Tibial nerve (tissue), 3 donors: ENCODE measurements at regions not wholly inside any gene's neighbourhood (a gene's known extent, or its start where the extent isn't known, plus 50 kb on each side); places are given as distances from the start of the nearest gene placed in this dataset.

Source experiments
- POLR2A ChIP-seq, 2 donors: fragments of 450-650 bp; IDR thresholded peaks; one replicate each; pipeline ENCODE4 v1.6.1; 2017; ENCODE audit warnings: antibody characterized with exemption in 2 of 2, mild to moderate bottlenecking in 2 of 2, moderate library complexity in 2 of 2
- TF ChIP-seq, protein P1 (sequence below), 5 experiments: fragments of 200-600 bp in 3 of 5; fragments of 450-650 bp in 2 of 5; sonication (generic) in 3 of 5; IDR thresholded peaks; one replicate each; pipeline ENCODE4 v1.5.1; 2016 to 2019; ENCODE audit warnings: antibody characterized with exemption in 5 of 5, mild to moderate bottlenecking in 3 of 5, moderate library complexity in 2 of 5

DNA sequence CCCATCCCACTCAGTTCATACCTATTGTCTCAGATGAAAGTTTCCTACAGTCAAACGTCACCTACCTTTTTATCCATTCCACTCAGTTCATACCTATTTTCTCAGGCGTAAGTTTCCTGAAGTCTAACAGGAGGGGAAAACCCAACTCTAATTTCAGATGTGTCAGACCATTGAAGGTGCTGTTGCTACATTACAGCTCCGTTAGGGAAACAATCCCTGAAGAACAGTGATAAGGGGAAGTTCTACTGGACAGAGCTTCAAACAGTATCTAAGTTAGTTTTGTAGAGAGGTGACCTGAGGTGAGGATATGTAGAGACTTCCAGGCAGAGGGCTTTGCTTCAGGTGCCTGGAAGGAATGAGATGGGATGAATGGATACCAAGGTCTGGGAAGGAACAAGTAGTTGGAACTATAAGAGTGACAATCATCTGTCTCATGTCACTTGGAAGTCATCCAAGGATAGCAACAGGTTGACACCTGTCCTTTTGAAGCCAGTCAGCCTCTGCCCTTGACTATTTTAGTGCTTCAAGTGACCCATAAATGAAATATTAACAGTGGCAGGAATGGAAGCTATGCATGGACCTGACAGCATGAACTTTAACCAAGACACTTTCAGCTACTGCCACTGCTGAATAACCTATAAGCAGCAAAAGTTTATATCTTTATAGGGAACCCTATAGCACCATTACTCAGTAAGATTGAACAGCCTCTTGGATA, 191.6 kb upstream of the MOCS1 start:
- TF ChIP-seq, protein P1, sequence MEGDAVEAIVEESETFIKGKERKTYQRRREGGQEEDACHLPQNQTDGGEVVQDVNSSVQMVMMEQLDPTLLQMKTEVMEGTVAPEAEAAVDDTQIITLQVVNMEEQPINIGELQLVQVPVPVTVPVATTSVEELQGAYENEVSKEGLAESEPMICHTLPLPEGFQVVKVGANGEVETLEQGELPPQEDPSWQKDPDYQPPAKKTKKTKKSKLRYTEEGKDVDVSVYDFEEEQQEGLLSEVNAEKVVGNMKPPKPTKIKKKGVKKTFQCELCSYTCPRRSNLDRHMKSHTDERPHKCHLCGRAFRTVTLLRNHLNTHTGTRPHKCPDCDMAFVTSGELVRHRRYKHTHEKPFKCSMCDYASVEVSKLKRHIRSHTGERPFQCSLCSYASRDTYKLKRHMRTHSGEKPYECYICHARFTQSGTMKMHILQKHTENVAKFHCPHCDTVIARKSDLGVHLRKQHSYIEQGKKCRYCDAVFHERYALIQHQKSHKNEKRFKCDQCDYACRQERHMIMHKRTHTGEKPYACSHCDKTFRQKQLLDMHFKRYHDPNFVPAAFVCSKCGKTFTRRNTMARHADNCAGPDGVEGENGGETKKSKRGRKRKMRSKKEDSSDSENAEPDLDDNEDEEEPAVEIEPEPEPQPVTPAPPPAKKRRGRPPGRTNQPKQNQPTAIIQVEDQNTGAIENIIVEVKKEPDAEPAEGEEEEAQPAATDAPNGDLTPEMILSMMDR (IDR thresholded peaks at IDR 0.05), result no peak
- TF ChIP-seq POLR2A (IDR thresholded peaks at IDR 0.05), result no peak
